CD14-positive monocyte (primary cell): ENCODE measurements at regions not wholly inside any gene's neighbourhood (a gene's known extent, or its start where the extent isn't known, plus 50 kb on each side); places are given as distances from the start of the nearest gene placed in this dataset.
"Not testable (repeated sequence)": the region's sequence is repeated elsewhere in the genome, so short reads cannot be mapped to it uniquely, and the experiment has no call there.

ENCODE experiments used
- DNase-seq, 3 donors: peaks; one replicate each; pipeline ENCODE4 v3.0.0-alpha.2; 2011 to 2022
- H2AFZ ChIP-seq: 2 replicates; pipeline ENCODE4 v1.6.0; 2012; ENCODE audit warnings: mild to moderate bottlenecking, low read depth, low read length, inconsistent platforms; ENCODE audit not compliant: insufficient read depth, poor library complexity, severe bottlenecking
- H3K27ac ChIP-seq, 2 donors: 1 replicate in 1 of 2; 2 replicates in 1 of 2; pipeline ENCODE4 v1.5.1; 2012 to 2013; ENCODE audit warnings: low read length in 2 of 2, control low read depth in 1 of 2, inconsistent platforms in 1 of 2, low read depth in 1 of 2, mild to moderate bottlenecking in 1 of 2
- H3K27me3 ChIP-seq, 2 donors: one replicate each; pipeline versions ENCODE4 v1.6.0 to v1.6.1; 2011 to 2013; ENCODE audit warnings: low read length in 2 of 2; ENCODE audit not compliant: control insufficient read depth in 2 of 2, insufficient read depth in 2 of 2
- H3K36me3 ChIP-seq, 2 donors: replicated peaks in 1 of 2; 1 replicate in 1 of 2; 2 replicates in 1 of 2; pipeline versions ENCODE4 v1.5.1 to v1.6.1; 2012 to 2013; ENCODE audit warnings: low read length in 2 of 2, control low read depth in 1 of 2, inconsistent platforms in 1 of 2, mild to moderate bottlenecking in 1 of 2; ENCODE audit not compliant: insufficient read depth in 2 of 2, control insufficient read depth in 1 of 2
- H3K4me1 ChIP-seq, 2 donors: 1 replicate in 1 of 2; 2 replicates in 1 of 2; pipeline versions ENCODE4 v1.5.1 to v1.6.1; 2012 to 2013; ENCODE audit warnings: low read length in 2 of 2, control low read depth in 1 of 2, inconsistent platforms in 1 of 2, mild to moderate bottlenecking in 1 of 2, moderate library complexity in 1 of 2; ENCODE audit not compliant: insufficient read depth in 2 of 2, control insufficient read depth in 1 of 2
- H3K4me2 ChIP-seq: replicated peaks from 2 replicates; pipeline ENCODE3; 2012; ENCODE audit warnings: low read length, moderate library complexity, mild to moderate bottlenecking; ENCODE audit not compliant: poor library complexity, severe bottlenecking; ENCODE audit errors: extremely low read depth
- H3K4me3 ChIP-seq, 3 experiments: fragments of 200-600 bp in 1 of 3; sonication (generic) in 1 of 3; replicated peaks in 1 of 3; 1 replicate in 2 of 3; 2 replicates in 1 of 3; pipeline ENCODE4 v1.5.1; 2011 to 2013; ENCODE audit warnings: low read length in 3 of 3, mild to moderate bottlenecking in 3 of 3, control low read depth in 2 of 3, low read depth in 2 of 3, inconsistent platforms in 1 of 3, moderate library complexity in 1 of 3
- H3K79me2 ChIP-seq: 2 replicates; pipeline ENCODE4 v1.6.0; 2012; ENCODE audit warnings: mild to moderate bottlenecking, control low read depth, inconsistent platforms, low read length, moderate library complexity; ENCODE audit not compliant: insufficient read depth
- H3K9ac ChIP-seq: 2 replicates; pipeline ENCODE4 v1.6.0; 2017; ENCODE audit warnings: low read length, mild to moderate bottlenecking; ENCODE audit not compliant: insufficient read depth, poor library complexity, severe bottlenecking
- H3K9me3 ChIP-seq, 2 donors: replicated peaks in 1 of 2; 1 replicate in 1 of 2; 2 replicates in 1 of 2; pipeline versions ENCODE4 v1.5.1 to v1.6.1; 2012 to 2013; ENCODE audit warnings: low read length in 2 of 2, control low read depth in 1 of 2; ENCODE audit not compliant: control insufficient read depth in 1 of 2, insufficient read depth in 1 of 2
- H4K20me1 ChIP-seq: 2 replicates; pipeline ENCODE4 v1.6.0; 2012; ENCODE audit warnings: mild to moderate bottlenecking, low read length, control low read depth, moderate library complexity; ENCODE audit not compliant: insufficient read depth
- H3K27ac Mint-ChIP-seq, 7 donors: one replicate each; pipeline ENCODE4 v1.8.0; 2020; ENCODE audit warnings: mild to moderate bottlenecking in 7 of 7, mixed read lengths in 7 of 7, moderate library complexity in 6 of 7, inconsistent platforms in 2 of 7
- H3K27me3 Mint-ChIP-seq, 3 donors: one replicate each; pipeline ENCODE4 v1.8.0; 2021 to 2022; ENCODE audit warnings: low read depth in 3 of 3, mild to moderate bottlenecking in 3 of 3, mixed read lengths in 3 of 3, moderate library complexity in 3 of 3, inconsistent platforms in 1 of 3
- H3K36me3 Mint-ChIP-seq, 2 donors: one replicate each; pipeline ENCODE4 v1.8.0; 2020; ENCODE audit warnings: mixed read lengths in 2 of 2, inconsistent platforms in 1 of 2, mild to moderate bottlenecking in 1 of 2
- H3K4me1 Mint-ChIP-seq: one replicate; pipeline ENCODE4 v1.8.0; 2020; ENCODE audit warnings: mild to moderate bottlenecking, mixed read lengths
- H3K4me3 Mint-ChIP-seq, 2 donors: one replicate each; pipeline ENCODE4 v1.8.0; 2020; ENCODE audit warnings: mild to moderate bottlenecking in 2 of 2, mixed read lengths in 2 of 2, moderate library complexity in 1 of 2
- H3K9me3 Mint-ChIP-seq, 7 donors: one replicate each; pipeline ENCODE4 v1.8.0; 2020 to 2022; ENCODE audit warnings: mixed read lengths in 7 of 7, mild to moderate bottlenecking in 6 of 7, moderate library complexity in 6 of 7, inconsistent platforms in 2 of 7
- WGBS: methylation state at CpG from one replicate; pipeline ENCODE4 v1.1.5; 2013; ENCODE audit warnings: missing lambda C conversion rate; ENCODE audit not compliant: insufficient coverage; 5-methylcytosine and 5-hydroxymethylcytosine counted together
- intact Hi-C, 2 donors: fragments of 100-400 bp; cut with micrococcal nuclease; formaldehyde crosslinking; loops; one replicate each; pipeline versions ENCODE4 v1.15.0 to v1.15.1; 2023

DNA sequence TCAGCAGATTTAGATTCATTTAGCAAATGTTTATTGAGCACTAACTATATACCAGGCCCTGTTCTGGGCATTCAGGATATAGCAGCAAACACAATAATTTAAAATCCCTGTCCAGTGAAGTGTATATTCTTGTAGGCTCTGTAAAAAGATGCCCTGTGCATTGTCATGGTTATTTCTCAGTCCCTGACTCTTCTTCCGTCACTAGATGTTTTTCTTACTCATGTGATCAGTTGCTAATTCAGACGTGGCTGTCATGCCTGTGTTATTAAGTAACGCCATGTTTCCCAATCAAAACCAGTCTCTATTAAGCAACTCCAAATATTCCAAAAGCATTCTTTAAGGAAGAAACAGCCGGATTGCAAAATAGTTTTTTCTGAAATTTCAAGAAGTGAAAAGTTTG lies 118.7 kb upstream of the NBPF19 start:
- H3K4me1 ChIP-seq, H3K9me3 Mint-ChIP-seq, H3K9me3 ChIP-seq, H3K9ac ChIP-seq, H3K27ac ChIP-seq, H3K4me2 ChIP-seq, H3K27me3 ChIP-seq, H3K36me3 ChIP-seq, H3K27me3 Mint-ChIP-seq, H3K4me1 Mint-ChIP-seq, H3K79me2 ChIP-seq, H3K27ac Mint-ChIP-seq, H3K4me3 ChIP-seq, H4K20me1 ChIP-seq, H3K4me3 Mint-ChIP-seq, DNase-seq, H2AFZ ChIP-seq, H3K36me3 Mint-ChIP-seq, intact Hi-C loops: not testable (repeated sequence)
- no CpG with 5 or more reads among the region's 4 CpGs for WGBS

DNA sequence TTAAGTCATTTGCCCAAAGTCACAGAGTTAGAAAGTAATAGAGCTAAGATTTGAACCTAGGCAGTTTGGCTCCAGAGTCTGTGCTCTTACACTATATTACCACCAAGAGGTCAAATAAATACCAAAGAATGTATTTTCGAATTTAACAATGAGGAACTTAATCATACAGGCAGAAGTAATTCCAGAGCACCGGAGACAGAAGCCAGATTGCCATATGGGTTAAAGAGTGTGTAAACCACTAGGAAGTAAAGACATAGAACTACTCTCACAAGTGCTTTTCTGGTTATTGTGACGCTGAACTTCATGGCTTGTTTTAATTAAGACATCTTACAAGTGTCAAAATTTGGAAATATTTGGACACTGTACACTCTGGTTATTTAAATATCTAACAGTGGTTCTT lies 114.5 kb upstream of the NBPF19 start:
- DNase-seq, intact Hi-C loops, H3K36me3 Mint-ChIP-seq, H3K4me2 ChIP-seq, H3K4me1 ChIP-seq, H3K27me3 ChIP-seq, H4K20me1 ChIP-seq, H3K9ac ChIP-seq, H3K4me1 Mint-ChIP-seq, H2AFZ ChIP-seq, H3K9me3 Mint-ChIP-seq, H3K4me3 Mint-ChIP-seq, H3K9me3 ChIP-seq, H3K27me3 Mint-ChIP-seq, H3K36me3 ChIP-seq, H3K27ac ChIP-seq, H3K27ac Mint-ChIP-seq, H3K4me3 ChIP-seq, H3K79me2 ChIP-seq: not testable (repeated sequence)
- WGBS, result no CpG with 5 or more reads among the region's 3 CpGs

DNA sequence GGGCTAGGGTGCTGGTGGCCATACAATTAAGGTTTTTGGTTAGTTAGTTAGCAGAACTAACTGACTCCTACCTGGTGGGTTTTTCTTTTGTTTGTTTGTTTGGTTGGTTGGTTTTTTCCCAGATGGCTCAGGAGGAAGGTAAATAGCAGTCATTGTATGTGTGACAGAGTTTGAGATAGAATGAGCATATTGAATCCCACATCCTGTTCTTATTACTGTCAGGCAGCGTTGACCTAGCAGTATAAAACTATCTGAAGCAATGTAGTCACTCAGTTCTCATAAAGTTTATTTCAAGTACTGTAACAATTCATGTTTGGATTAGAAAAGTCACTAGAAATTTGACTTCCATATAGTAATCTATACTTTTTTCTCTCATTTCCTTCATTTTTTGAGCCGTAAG lies 113.5 kb upstream of the NBPF19 start:
- H3K27ac Mint-ChIP-seq, H3K27ac ChIP-seq, H3K9me3 Mint-ChIP-seq, H3K9ac ChIP-seq, H3K4me3 Mint-ChIP-seq, intact Hi-C loops, H2AFZ ChIP-seq, H4K20me1 ChIP-seq, H3K4me1 Mint-ChIP-seq, H3K27me3 Mint-ChIP-seq, H3K4me1 ChIP-seq, H3K79me2 ChIP-seq, H3K9me3 ChIP-seq, H3K4me2 ChIP-seq, H3K36me3 Mint-ChIP-seq, H3K4me3 ChIP-seq, H3K27me3 ChIP-seq, DNase-seq, H3K36me3 ChIP-seq: not testable (repeated sequence)
- no CpG with 5 or more reads among the region's 2 CpGs for WGBS

DNA sequence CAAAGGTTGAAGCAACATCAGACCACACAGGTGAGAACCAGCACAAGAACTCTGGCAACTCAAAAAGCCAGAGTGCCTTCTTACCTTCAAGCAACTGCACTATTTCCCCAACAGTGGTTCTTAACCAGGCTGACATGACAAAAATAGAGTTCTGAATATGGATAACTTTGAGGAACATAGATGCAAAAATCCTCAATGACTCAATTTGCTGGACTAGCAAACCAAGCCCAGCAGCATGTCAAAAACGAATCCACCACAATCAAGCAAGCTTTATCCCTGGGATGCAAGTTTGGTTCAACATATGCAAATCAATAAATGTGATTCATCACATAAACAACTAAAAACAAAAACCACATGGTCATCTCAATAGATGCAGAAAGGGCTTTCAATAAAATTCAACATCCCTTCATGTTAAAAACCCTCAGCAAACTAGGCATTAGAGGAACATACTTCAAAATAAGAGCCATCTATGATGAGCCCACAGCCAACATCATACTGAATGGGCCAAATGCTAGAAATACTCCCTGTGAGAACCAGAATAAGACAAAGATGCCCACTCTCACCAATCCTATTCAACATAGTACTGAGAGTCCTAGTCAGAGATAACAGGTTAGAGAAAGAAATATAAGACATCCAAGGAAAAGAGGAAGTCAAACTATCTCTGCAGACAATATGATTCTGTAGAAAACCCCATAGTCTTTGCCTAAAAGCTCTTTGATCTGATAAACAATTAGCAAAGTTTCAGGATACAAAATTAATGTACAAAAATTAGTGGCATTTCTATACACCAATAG lies 110.5 kb upstream of the NBPF19 start:
- not testable (repeated sequence) for H3K4me3 Mint-ChIP-seq, H3K9me3 ChIP-seq

More for the DNA sequence above, 110.5 kb upstream of the NBPF19 start:
- H3K27me3 ChIP-seq, H3K4me1 Mint-ChIP-seq, intact Hi-C loops, H4K20me1 ChIP-seq, H2AFZ ChIP-seq, H3K9ac ChIP-seq, H3K36me3 Mint-ChIP-seq, DNase-seq, H3K9me3 Mint-ChIP-seq, H3K27me3 Mint-ChIP-seq, H3K4me2 ChIP-seq, H3K36me3 ChIP-seq, H3K79me2 ChIP-seq, H3K4me3 ChIP-seq, H3K27ac ChIP-seq: not testable (repeated sequence)
- no CpG with 5 or more reads among the region's 1 CpG for WGBS
- peaks cover 0 to 11% of the 10 kb centered on the region in 2 donors for H3K4me1 ChIP-seq
- H3K27ac Mint-ChIP-seq, result peak overlapping the region in 1 of 7 donors; percentile 40
